Caco-2 (cell line): ENCODE measurements at regions not wholly inside any gene's neighbourhood (a gene's known extent, or its start where the extent isn't known, plus 50 kb on each side); places are given as distances from the start of the nearest gene placed in this dataset.

Experiments
- BruUV-seq: library from RNA; stranded (reverse); fragments of 400-500 nt; replicated peaks from 2 replicates; lab custom pipeline; 2021; lab: Mats Ljungman, UMichigan
- CTCF ChIA-PET: fragments of 300-600 bp; sonication (Branson Sonifier 250); formaldehyde crosslinking; loops from one replicate; lab custom pipeline; 2022; ENCODE audit warnings: antibody characterized with exemption; lab: Charles Lee
- POLR2A ChIA-PET: fragments of 300-600 bp; sonication (Branson Sonifier 250); formaldehyde crosslinking; loops from one replicate; lab custom pipeline; 2022; ENCODE audit warnings: antibody characterized with exemption; lab: Charles Lee
- DNase-seq, 2 experiments: peaks; one replicate each; pipeline versions ENCODE4 v3.0.0 to v3.0.0-alpha.2; 2020 to 2022
- H3K27me3 ChIP-seq: replicated peaks from 2 replicates; pipeline ENCODE4 v1.6.0; 2011; ENCODE audit warnings: low read length; ENCODE audit not compliant: control insufficient read depth, insufficient read depth
- H3K36me3 ChIP-seq: 2 replicates; pipeline ENCODE4 v1.5.1; 2011; ENCODE audit warnings: low read length; ENCODE audit not compliant: control insufficient read depth, insufficient read depth
- H3K4me1 ChIP-seq: fragments of 250-450 bp; sonication (Bioruptor Pico); 2 replicates; pipeline ENCODE4 v1.5.1; 2020; ENCODE audit warnings: mild to moderate bottlenecking
- H3K4me3 ChIP-seq: 2 replicates; pipeline ENCODE4 v1.5.1; 2011; ENCODE audit warnings: low read depth, mild to moderate bottlenecking, control low read depth, low read length
- H3K9me3 ChIP-seq: fragments of 250-450 bp; sonication (Bioruptor Pico); 2 replicates; pipeline ENCODE4 v1.5.1; 2020; ENCODE audit warnings: mild to moderate bottlenecking, moderate library complexity
- H3K27ac Mint-ChIP-seq: one replicate; pipeline ENCODE4 v1.8.0; 2022; ENCODE audit warnings: mixed read lengths; ENCODE audit not compliant: unreplicated experiment
- H3K27me3 Mint-ChIP-seq: one replicate; pipeline ENCODE4 v1.8.0; 2022; ENCODE audit warnings: mixed read lengths; ENCODE audit not compliant: insufficient read depth, unreplicated experiment
- H3K36me3 Mint-ChIP-seq: one replicate; pipeline ENCODE4 v1.8.0; 2022; ENCODE audit warnings: mild to moderate bottlenecking, mixed read lengths; ENCODE audit not compliant: insufficient read depth, unreplicated experiment
- H3K4me1 Mint-ChIP-seq: one replicate; pipeline ENCODE4 v1.8.0; 2022; ENCODE audit warnings: low read depth, mixed read lengths; ENCODE audit not compliant: unreplicated experiment
- H3K4me3 Mint-ChIP-seq: one replicate; pipeline ENCODE4 v1.8.0; 2022; ENCODE audit warnings: mild to moderate bottlenecking, moderate library complexity, mixed read lengths; ENCODE audit not compliant: unreplicated experiment
- H3K9me3 Mint-ChIP-seq: one replicate; pipeline ENCODE4 v1.8.0; 2022; ENCODE audit warnings: mixed read lengths; ENCODE audit not compliant: unreplicated experiment
- CTCF ChIP-seq, 2 experiments: fragments of 200-600 bp in 1 of 2; IDR thresholded peaks; 1 replicate in 1 of 2; 2 replicates in 1 of 2; pipeline versions ENCODE4 v1.5.1 to v1.8.0; 2011 to 2022; ENCODE audit warnings: antibody characterized with exemption in 1 of 2, control low read depth in 1 of 2, inconsistent platforms in 1 of 2, low read depth in 1 of 2, low read length in 1 of 2, mild to moderate bottlenecking in 1 of 2, moderate library complexity in 1 of 2; ENCODE audit not compliant: insufficient read depth in 1 of 2, severe bottlenecking in 1 of 2, unreplicated experiment in 1 of 2
- intact Hi-C: fragments of 100-400 bp; cut with micrococcal nuclease; formaldehyde crosslinking; loops from one replicate; pipeline ENCODE4 v1.10.0; 2022; ENCODE audit not compliant: unreplicated experiment

- no peaks in the 10 kb centered on the region for H3K36me3 ChIP-seq
- H3K4me1 Mint-ChIP-seq: peaks cover 19% of the 10 kb centered on the region
- no peaks in the 10 kb centered on the region for H3K9me3 ChIP-seq
- H3K4me3 ChIP-seq: no peak overlapping the region
- H3K4me1 ChIP-seq: peaks cover 15% of the 10 kb centered on the region
- peaks cover 4% of the 10 kb centered on the region for H3K9me3 Mint-ChIP-seq
- no peaks in the 10 kb centered on the region for H3K27me3 ChIP-seq
- H3K27me3 Mint-ChIP-seq: no peaks in the 10 kb centered on the region
- BruUV-seq: no TSS peak
- H3K4me3 Mint-ChIP-seq: no peak overlapping the region
- ChIA-PET POLR2A (no interaction called here), CTCF (no interaction called here)
- intact Hi-C loops: loop anchor here (10.0 kb wide), 1 partner anchor 225 kb away; no protein-coding TSS in a partner anchor
- no peak for TF ChIP-seq CTCF (IDR thresholded peaks at IDR 0.05; ENCODE audit: insufficient read depth in 1 of 2, low read depth in 1 of 2, low read length in 1 of 2, severe bottlenecking in 1 of 2, unreplicated experiment in 1 of 2)
- peaks cover 7% of the 10 kb centered on the region for H3K36me3 Mint-ChIP-seq
- H3K27ac Mint-ChIP-seq: no peak overlapping the region
- DNase-seq: no peak
Observed at GRCh38 chrX:139209342-139209741, 321.2 kb upstream of the F9 start.

DNA sequence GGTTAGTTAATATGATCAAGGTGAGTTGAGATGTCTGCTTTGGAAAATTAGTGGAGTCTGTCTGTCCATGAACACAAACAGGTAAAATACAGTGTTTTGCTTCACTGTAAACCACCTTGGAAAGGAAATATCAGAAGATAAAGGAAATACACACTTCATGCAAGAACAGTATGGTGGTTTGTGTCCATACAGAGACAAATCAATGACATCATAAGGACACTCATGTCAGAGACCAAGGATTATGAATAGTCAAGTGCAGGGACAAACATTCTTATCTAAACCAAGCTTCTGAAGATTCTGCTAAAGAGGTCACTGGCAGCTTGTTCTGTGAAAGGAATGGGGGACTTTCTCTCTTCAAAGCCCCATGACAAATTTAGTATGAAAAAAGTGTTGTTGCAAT, 322.9 kb upstream of the F9 start:
- Histone ChIP-seq H3K36me3 (no peaks in the 10 kb centered on the region), H3K9me3 (no peaks in the 10 kb centered on the region), H3K4me3 (no peak overlapping the region), H3K4me1 (peaks cover 1% of the 10 kb centered on the region; the same call in 1 of the 2 replicates), H3K27me3 (no peaks in the 10 kb centered on the region)
- H3K9me3 Mint-ChIP-seq: no peaks in the 10 kb centered on the region
- peaks cover 7% of the 10 kb centered on the region for H3K4me1 Mint-ChIP-seq
- DNase-seq: no peak
- BruUV-seq: no TSS peak
- CTCF ChIA-PET: no interaction called here
- POLR2A ChIA-PET: no interaction called here
- peaks cover 7% of the 10 kb centered on the region for H3K36me3 Mint-ChIP-seq
- no peak for TF ChIP-seq CTCF (IDR thresholded peaks at IDR 0.05; ENCODE audit: insufficient read depth in 1 of 2, low read depth in 1 of 2, low read length in 1 of 2, severe bottlenecking in 1 of 2, unreplicated experiment in 1 of 2)
- intact Hi-C loops: loop anchor here (10.0 kb wide), 1 partner anchor 227 kb away; no protein-coding TSS in a partner anchor
- H3K27ac Mint-ChIP-seq: no peak overlapping the region
- no peaks in the 10 kb centered on the region for H3K27me3 Mint-ChIP-seq
- H3K4me3 Mint-ChIP-seq: no peak overlapping the region

GRCh38 chrX:139206914-139207313, 323.6 kb upstream of the F9 start:
- Mint-ChIP-seq H3K4me1 (peaks cover 7% of the 10 kb centered on the region), H3K4me3 (no peak overlapping the region), H3K27me3 (no peaks in the 10 kb centered on the region), H3K36me3 (peaks cover 7% of the 10 kb centered on the region), H3K9me3 (no peaks in the 10 kb centered on the region), H3K27ac (no peak overlapping the region)
- ChIA-PET POLR2A (no interaction called here), CTCF (no interaction called here)
- Histone ChIP-seq H3K36me3 (no peaks in the 10 kb centered on the region), H3K9me3 (no peaks in the 10 kb centered on the region), H3K4me3 (no peak overlapping the region), H3K4me1 (no peaks in the 10 kb centered on the region), H3K27me3 (no peaks in the 10 kb centered on the region)
- no TSS peak for BruUV-seq
- intact Hi-C loops: loop anchor here (10.0 kb wide), 1 partner anchor 228 kb away; no protein-coding TSS in a partner anchor
- DNase-seq: no peak
- TF ChIP-seq CTCF (IDR thresholded peaks at IDR 0.05; ENCODE audit: insufficient read depth in 1 of 2, low read depth in 1 of 2, low read length in 1 of 2, severe bottlenecking in 1 of 2, unreplicated experiment in 1 of 2): no peak
